T-helper 2 cell (primary cell): ENCODE measurements at regions not wholly inside any gene's neighbourhood (a gene's known extent, or its start where the extent isn't known, plus 50 kb on each side); places are given as distances from the start of the nearest gene placed in this dataset.
"Not testable (repeated sequence)": the region's sequence is repeated elsewhere in the genome, so short reads cannot be mapped to it uniquely, and the experiment has no call there.

Experiments used
- DNase-seq, 5 experiments: peaks; one replicate each; pipeline versions ENCODE4 v3.0.0 to v3.0.0-alpha.2; 2012 to 2022

DNA sequence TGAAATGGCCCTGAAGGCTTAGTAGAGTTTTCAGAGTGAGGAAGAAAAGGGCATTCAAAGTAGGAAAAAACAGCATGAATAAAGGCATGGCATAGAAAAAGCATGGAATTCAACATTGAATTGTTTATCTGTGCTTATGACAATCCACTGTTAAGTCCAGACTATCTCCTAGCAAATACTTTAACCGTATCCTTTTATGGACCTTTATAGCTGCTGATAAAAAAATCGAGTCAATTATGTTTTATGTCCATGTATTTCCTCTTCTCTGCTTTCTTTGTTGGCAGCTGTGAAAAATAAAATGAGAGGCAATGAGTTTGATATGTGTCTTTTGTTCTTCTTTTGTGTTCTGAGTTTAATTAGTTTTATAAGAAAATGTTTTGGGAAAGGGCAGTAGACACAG is 70.4 kb downstream of the TDRD15 start:
- no peak for DNase-seq

DNA sequence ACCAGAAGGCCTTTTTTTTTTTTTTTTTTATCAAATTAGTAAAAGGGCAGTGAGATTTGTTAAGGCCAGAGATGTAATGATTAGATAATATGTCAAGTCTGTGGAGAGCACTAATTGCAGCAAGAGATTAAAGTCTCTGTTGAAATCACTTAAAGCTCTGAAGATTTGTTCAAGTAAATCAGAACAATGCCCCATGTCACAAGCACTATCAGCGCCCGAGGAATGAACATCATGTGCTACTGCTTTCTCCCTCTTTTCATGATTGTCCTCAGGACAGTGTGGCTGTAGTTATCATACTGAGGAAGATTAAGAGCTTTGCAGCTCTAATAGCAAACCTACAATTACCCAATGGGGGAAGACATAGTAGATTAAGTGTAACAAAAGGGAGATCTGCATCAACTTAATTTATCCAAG is 71.1 kb downstream of the TDRD15 start:
- DNase-seq = no peak

DNA sequence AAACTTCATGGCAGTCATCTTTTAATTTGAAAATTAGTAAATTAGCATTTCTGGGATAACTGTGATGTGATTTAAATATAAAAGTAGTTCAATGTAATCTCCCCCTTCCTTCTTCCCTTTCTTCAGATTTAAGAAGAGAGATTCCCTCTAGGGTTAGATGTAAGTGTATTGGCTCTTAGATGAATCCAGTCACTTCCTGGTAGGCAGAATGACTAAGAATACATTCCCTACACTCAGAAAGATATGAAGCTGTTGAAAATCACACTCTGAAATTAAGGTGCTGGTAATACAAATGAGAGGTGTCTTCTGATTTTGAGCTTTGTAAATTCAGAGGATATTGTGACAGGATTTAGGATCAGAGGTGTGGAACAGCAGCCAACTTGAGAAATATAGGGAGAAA is 71.6 kb downstream of the TDRD15 start:
- DNase-seq = no peak

DNA sequence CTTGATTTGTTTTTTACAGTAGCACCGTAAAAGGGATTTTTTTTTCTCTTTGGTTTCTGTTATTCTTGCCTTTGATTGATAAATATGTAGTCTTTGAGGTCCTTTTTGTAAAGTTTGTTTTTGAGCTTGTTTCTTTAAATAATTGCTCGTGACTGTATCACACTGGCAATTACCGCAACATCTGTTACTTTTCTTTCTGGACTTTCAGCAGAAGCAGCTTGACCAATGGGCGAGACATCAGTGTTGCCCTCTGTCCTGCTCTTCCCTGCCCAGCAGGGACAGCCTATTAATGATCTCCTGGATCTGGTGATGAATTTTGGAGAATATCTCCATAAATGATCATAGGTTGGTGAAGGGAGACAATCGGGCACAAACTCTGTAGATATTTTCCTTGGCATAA is 74.9 kb downstream of the TDRD15 start:
- DNase-seq = no peak

DNA sequence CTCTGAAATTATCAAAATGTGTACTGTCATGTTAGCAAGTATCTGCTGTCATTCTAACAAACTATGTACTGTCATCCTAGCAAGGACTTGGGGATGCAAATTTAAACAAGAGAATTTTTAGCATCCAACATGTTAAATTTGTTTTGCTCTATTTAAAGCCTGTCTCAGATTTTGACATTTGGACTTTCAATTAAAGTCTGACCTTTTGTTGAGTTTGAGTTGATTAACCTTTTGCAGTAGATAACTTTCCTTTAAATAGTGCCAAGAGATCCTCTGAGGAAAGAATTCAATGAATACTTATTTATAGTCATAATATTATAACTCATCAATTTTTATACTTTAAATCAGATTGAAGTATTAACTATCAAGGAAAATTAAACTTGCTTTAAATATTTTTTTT is 80.2 kb downstream of the TDRD15 start:
- no peak for DNase-seq

DNA sequence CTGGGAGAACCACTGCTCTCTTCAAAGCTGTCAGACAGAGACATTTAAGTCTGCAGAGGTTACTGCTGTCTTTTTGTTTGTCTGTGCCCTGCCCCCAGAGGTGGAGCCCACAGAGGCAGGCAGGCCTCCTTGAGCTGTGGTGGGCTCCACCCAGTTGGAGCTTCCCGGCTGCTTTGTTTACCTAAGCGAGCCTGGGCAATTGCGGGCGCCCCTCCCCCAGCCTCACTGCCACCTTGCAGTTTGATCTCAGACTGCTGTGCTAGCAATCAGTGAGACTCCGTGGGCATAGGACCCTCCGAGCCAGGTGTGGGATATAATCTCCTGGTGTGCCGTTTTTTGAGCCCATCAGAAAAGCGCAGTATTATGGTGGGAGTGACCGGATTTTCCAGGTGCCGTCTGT is 90.3 kb downstream of the TDRD15 start:
- not testable (repeated sequence) for DNase-seq

DNA sequence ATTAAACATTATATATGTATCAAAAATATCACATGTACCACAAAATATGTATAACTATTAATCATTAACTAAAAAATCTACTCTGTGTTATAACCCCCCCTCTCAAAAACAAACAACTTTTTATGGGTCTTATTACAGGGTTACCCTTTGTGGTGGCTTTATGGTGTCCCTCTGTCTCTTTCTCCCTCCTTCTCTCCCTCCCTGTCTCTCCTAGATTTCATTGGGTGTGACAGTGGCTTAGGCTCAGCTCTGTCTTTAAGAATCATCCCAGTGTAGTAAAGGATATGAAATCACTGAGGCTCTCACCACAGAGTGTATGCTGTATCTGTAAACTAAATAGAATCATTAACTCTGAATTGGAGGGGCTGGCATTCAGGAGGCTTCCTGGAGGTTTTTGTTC is 93.7 kb downstream of the TDRD15 start:
- no peak for DNase-seq

DNA sequence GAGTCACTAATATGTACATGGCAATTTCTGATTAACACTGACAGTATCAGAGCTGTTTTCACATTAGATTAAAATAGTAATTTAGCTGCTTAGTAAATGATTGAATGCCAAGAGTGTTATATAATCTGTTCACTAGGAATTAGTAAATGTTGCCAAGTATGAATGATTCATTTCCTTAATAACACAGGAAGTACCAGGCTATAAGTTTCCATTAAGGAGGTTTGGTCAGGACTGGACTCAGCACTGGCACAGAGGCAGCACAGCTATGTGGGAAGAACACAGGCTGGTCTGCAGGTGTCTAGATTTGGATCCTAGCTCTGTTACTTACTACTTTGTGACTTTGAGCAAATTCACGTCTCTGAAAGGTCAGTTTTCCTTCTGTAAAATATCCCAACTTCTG is 97.2 kb downstream of the TDRD15 start:
- no peak for DNase-seq

DNA sequence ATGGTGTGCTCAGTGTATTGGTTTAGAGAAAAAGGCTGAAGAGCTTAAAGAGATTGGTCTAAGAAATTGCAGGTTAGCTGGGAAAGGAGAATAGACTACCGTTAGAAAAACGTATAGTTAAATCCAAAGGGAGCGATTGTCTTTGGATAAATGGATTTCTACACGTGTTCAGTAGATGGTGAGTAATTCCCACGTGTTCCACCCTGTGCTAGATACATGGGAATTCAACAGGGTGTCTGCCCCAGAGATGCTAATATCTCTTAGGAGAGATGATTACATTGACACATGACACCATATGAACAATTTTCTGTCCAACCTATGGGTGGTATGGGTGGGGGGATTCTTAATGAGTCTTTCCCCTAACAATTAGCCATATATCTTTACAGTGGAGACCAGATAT is 99.8 kb downstream of the TDRD15 start:
- no peak for DNase-seq

DNA sequence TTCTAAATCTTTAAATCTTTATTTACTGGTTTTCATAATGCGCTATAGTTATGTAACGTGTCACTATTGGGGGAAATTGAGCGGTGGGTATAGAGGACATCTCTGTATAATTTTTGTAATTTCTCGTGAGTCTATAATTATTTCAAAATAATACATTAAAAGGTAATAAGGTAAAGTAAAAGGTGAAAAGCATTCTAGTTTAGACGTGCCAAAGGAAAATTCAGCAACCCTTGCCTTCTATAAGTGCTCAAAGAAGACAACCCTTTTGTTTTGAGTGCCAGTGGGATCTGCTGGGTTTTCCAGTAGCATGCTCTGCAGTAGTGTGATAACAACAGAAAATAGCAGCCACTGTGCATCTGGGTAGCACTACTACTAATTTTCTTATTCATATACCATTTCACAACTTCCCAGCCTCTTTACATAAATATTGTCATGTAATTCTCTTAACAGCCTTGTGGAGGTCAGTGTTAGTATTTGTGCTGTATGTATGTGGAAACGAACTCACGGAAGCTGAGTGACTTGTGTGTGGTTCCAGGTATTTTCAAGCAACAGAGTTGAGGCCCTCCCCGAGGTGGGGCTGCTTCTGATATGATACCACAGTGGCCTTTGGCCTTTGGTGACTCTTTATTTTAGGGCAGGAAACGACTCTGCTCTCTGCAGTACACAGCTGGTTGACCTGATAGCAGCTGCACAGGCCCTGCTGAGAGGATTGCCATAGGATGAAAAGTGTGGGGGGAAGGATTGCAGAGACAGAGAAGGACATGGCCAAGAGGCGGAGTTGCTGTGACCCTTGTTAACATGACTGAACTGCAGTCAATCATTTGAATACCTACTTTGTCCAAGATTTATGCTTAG is 104.5 kb downstream of the TDRD15 start:
- DNase-seq = no peak

DNA sequence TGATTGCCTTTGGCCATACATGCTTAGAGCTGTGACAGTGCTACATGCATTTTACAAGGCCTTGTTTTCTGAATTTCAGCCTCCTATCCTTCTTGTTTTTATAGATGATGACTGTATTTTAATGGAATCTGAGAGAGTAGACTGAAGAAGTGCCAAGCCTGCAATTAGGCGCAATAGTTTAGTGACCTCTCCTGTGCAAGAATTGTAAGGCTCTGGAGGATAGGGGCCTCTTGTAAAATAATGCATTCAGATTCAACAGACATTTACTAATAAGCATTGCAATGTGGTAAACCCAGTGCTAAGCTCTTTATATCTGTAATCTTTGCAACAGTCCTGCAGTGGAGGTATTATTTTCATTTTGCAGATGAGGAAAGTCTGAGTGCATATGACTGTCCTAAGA is 105.5 kb downstream of the TDRD15 start:
- no peak for DNase-seq

DNA sequence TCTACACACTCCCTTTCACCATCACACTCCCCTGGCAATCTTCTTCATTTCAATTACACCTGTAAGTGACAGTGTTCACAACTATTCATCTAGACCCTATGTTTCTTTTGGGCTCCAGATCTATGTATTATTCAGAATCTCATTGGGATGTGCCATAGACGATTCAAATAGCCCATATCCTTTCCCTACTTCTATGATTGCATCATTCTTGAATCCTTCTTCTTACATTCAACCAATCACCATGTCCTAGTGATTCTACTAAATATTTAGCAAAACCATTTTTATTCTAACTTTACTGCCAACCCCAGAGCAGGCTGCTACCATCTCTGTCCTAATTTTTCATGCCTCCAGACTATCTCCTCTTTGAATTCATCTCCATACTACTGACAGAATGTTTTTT is 106.4 kb downstream of the TDRD15 start:
- no peak for DNase-seq

DNA sequence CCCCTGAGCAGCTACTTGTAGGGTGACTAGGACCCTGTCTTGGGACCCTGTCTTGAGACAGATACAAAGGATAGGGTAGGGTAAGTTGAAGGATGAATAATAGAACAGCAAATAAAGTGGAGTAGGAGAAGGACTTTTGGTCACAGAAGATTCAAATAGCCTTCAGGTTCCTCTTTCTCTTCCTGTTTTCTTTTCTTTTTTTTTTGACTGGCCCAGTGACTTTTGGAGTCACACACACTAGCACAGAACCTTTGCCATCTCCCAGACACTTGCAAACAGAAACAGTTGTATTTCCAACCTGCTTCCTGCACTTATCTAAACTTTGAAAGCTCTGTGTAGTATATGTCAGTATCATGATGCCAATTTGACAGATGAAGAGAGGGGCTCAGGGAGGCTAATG is 108.2 kb downstream of the TDRD15 start:
- DNase-seq = no peak

DNA sequence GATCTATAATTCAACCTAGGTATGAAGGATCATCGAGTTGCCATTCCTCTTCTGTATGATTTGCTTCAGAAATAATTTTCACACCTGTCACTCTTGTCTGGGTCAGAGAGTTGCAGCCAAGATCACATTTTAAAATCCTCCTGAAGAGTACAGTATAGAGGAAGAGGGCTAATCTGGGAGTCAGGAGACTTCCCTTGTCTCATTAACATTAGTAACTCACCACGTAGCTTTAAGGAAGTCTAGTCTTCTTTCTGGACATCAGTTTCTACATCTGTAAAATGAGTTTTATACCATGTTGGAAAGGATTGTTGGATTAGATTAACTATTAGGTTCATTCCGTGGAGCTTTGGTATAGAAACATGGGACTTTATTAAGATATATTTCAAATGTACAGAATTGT is 109.4 kb downstream of the TDRD15 start:
- DNase-seq = no peak

DNA sequence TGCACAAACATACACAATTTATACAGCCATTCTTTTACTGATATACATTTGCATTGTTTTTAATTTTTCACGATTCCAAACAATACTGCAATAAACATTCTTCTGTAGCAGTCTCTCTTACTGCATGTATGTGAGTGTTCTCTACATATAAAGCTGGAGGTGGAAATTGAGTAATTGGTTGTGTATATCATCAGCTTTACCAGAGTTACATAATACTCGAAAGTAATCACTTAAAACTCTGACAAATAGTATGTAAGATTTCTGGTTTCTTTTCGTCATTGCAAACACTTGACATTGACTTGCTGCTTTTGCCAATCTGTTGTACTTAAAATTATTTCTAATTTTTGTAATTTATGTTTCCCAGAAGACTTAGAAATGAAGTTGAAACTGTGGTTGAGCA is 110.2 kb downstream of the TDRD15 start:
- DNase-seq = no peak

DNA sequence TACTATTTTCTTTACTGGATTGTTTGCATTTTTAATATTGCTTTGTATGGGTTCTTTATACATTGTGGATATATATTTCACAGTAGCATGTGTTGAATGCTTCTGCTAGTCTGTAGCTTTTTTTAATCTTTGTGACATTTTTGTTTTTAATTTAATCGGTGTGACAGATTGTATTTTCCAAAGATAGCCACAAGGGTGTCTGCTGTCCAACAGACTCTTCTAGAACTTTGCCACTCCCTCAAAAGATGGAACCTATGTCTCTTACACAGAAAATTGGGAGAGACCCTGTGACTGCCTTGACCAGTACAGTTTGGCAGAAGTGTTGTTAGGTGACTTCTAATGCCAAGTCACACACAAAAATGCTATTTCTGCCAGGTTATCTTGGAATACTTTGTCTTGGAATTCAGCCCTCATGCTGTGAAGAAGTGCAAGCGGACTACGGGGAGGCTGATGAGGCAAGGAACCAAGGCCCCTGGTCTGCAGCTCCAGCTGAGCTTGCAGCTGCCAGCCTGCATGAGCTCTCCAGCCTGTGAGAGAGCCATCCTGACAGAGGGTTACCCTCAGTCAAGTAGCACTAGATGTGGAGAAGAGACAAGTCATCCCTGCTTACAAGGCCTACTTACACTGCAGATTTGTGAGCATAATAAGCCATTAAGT is 110.8 kb downstream of the TDRD15 start:
- no peak for DNase-seq

DNA sequence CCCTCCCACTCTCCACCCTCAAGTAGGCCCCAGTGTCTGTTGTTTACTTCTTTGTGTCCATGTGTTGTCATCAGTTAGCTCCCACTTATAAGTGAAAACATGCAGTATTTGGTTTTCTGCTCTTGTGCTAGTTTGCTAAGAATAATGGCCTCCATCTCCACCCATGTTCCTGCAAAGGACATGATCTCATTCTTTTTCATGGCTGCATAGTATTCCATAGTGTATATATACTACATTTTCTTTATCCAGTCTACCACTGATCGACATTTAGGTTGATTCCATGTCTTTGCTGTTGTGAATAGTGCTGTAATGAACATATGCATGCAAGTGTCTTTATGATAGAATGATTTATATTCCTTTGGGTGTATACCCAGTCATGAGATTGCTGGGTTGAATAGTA is 116.0 kb downstream of the TDRD15 start:
- not testable (repeated sequence) for DNase-seq

DNA sequence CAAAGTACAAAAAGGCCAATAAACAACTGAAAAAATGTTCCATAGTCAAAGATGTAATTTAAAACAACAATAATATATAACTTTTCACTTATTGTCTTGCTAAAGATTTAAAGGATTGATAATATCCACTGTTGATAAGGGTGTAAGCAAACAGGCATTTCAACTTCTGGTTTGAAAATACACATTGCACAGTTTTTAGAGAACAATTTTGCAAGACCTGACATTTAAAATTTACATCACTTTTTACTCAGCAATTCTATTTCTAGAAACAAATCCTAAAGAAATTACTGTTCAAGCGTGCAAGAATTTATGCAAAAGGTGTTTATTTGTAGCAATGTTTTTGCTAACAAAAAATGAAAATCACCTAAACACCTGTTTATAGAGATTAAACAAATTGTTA is 120.4 kb downstream of the TDRD15 start:
- no peak for DNase-seq

DNA sequence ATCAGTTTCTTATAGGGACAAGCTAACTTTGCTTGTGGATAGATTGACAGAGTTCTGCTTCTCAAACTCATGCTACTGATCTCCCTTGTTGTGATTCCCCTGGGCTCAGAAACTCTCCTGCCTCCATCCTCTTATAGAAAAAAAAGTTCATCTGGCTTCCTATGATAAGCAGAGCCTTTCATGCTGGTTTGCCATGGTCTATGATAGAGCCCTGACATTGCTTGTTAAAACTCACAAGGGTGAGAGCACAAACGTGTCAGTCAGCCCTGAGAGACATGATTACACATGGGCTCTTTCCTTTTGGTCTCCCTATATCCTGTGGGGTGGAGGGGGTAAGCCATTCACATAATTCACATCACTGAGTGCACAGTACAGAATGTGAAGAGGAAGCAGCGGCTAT is 121.8 kb downstream of the TDRD15 start:
- DNase-seq = no peak

DNA sequence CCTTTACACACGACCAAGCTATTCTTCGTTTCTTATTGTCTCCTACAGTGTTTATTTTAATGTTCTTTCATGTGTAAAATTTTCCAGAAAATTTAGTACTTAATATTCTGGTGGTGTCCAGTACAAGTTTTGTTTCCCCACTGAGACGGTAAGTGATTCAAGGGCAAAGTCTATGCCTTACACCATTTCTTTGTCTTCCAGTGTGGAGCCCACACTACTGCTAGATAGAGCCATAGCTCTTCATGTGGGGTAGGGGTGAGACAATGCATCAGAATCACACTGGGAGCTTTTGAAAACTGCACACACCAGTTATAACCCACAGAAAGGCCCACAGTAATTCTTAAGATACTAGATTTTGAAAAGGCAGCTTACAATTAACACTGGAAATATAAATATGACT is 125.6 kb downstream of the TDRD15 start:
- no peak for DNase-seq

DNA sequence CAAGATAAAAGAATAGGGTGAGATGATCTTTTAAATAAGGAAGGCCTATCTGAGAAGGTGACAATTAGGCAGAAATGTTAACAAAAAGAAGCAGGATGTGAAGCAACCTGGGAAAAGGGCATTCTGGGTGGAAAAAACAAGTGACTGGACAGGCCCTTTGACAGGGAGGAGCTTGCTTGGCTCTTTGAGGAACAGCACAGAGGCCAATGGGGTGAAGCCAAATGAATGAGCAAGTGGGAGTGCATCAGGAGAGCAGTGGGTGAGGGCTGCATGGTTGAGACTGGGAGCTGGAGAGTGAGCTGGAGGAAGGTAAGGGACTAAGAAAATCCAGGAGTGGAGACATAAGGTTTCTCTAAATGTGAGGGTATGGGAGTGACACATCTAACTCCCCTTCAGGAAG is 126.9 kb downstream of the TDRD15 start:
- no peak for DNase-seq

DNA sequence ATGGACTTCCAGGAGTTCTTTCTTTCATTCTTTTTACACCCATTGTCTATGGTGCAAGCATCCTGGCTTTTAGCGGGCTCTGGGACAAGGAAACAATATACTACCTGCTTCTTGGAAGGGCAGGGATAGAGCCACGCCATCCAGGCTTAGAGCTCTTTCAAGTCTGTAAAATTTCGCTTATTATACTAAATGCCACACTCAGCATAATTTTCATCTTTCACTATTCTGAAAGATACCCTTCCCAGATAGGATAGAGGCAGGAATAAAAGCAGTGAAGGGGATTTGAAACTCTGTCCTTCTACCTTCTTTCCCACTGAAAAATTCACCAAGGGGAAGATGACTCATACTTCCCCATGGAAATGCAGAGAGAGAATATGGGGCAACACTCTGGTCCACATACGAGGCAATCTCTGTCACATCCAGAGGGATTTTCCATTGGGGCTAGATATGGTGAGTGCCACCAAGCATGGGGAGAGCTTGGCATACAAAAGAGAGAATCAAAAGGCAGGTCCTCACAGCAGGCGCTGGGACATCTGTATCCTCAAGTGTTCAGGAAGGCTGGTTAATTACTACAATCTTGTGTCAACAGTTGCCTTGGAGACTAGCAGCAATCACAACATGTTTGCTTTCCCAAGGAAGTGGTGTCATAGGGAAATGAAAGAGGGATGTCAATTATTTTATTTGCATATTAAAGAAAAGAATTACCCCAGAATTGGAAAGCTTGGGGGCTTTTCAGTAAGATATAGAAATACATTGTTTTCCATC is 127.6 kb downstream of the TDRD15 start:
- DNase-seq = no peak

DNA sequence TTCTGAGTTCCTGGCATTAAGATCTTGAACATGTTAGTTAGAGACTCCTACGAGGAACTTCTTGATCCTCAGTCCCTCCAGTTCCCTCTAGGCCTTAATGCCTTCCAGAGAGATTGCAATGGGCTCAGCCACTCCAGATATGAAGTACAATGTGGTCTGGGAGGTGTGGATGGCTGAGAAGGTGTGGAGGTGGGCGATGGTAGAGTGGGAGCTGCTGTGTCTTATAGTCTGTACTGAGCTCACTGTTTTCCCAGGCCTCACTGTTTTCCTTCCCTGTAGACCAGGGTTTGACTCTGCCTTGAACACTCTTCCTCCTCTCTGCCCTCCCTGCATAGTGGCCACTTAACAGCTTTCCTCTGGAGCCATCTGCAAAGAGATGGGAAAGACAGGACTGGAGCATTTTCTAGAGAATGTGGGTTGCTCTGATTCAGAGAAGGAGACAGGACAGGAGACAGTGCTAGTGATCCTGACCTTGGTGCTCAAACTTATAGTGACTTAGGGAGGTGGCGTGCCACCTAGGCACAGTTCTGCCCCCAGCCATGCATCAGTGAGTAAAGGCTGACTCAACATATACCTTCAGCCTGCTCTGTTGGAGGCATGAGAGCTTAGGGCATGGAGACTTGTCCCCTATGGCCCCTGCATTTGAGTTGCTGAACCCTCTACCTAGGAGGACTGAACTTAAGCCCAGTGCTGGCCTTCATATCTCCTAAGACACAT is 129.7 kb downstream of the TDRD15 start:
- DNase-seq = no peak
